Pons (tissue), 1 donor: ENCODE measurements at regions not wholly inside any gene's neighbourhood (a gene's known extent, or its start where the extent isn't known, plus 50 kb on each side); places are given as distances from the start of the nearest gene placed in this dataset.
"Not testable (repeated sequence)": the region's sequence is repeated elsewhere in the genome, so short reads cannot be mapped to it uniquely, and the experiment has no call there.

ENCODE experiments used
- DNase-seq: peaks from one replicate; pipeline ENCODE4 v3.0.0-alpha.2; 2016; ENCODE audit warnings: low spot score

DNA sequence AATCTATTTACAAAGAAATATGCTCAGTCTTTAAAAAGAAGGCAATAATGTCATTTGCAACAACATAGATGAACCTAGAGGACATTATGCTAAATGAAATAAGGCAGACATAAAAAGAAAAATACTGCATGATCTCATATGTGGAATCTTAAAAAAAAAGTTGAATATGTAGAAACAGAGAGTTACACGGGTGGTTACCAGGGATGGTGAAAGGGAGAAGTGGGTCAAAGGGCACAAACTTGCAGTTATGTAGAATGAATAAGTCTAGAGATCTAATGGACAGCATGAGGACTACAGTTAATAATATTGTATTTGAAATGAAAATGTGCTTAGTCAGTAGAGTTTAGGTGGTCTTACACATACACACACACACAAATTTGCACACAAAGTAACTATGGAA, 88.2 kb upstream of the CCDC71L start:
- no peak for DNase-seq

DNA sequence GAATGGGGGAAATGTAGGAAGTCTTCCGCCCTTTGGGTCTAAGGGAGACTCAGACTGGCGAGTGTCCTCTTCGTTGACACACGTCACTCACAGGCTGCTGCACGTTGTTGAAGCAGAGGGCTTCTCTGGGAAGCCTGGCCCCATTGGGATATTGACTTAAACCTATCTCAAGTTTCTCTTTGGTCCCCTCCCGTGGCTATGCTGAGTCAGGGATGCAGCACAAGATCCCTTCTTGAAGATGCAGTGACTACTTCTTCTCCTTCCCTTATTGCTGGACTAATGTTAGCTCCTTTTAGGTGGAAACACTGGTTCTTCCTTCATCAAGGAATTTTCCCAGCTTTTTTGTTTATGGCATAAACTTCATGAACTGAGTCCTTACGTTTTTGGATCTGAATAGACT, 89.8 kb upstream of the CCDC71L start:
- no peak for DNase-seq

DNA sequence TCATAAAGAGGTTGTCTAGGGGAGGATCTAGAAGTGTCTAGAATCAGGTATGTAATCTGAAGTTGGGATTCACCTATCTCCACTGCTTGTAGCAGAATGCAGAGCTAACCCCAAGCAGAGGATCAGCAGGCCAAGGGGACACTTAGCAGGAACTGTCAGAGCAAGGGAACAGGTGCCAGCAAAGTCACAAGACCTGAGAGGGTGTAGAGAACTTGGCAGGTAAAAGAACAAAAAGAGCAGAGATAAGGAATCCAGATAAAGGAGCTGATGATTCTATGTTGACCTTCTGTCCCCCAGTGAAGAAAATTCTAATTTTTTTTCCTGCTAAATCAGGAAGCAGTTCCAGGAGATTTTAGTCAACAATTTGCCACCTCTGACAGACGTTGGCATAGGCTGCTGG, 91.4 kb upstream of the CCDC71L start:
- DNase-seq: no peak

- DNase-seq: not testable (repeated sequence)
These were observed 94.1 kb upstream of the CCDC71L start for GRCh38 chr7:106755024-106755423.

DNA sequence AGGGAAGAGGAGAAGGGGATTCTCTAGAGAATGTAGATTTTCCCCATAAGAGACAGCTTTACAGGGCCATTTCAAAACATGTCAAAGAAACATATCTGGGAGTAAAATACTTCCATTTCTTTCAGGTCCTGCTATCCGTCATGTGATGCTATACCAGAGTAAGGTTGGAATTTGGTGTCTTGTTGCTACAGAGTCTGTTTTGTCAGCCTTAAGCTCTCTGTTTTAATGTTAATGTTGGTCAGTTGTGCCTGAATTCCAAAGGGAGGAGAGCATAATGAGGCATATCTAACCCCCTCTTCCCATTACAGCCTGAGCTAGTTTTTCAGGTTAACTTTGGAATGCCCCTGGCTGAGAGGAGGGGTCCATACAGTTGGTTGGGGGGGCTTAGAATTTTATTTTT, 94.7 kb upstream of the CCDC71L start:
- DNase-seq: no peak

- no peak for DNase-seq
These were observed 95.1 kb upstream of the CCDC71L start for GRCh38 chr7:106756071-106756470.

DNA sequence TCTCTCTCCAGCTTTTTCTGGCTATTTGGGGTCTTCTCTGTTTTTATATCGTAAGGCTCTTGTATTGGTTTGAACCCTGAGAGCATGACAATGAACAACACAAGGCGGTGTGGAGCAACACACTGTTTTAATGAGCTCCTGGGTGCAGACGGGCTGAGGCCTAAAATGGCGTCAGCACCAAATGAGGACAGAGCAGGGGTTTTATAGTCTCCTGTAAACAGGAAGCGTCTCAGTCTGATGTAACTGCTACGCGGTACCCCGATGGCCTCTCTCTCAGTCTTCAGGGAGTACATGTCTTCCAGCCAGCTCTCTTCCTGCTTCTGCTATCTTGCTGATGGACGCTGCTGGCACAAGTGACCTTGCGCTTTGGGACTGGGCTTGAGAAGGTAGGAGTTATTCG, 95.9 kb upstream of the CCDC71L start:
- DNase-seq: no peak

GRCh38 chr7:106757846-106758245, 96.9 kb upstream of the CCDC71L start:
- DNase-seq: no peak

DNA sequence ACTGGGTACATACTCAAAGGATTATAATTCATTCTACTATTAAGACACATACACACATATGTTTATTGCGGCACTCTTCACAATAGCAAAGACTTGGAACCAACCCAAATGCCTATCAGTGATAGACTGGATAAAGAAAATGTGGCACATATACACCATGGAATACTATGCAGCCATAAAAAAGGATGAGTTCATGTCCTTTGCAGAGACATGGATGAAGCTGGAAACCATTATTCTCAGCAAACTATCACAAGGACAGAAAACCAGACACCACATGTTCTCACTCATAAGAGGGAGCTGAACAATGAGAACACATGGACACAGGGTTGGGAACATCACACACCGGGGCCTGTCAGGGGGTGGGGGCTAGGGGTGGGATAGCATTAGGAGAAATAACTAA, 101.9 kb upstream of the CCDC71L start:
- not testable (repeated sequence) for DNase-seq

DNA sequence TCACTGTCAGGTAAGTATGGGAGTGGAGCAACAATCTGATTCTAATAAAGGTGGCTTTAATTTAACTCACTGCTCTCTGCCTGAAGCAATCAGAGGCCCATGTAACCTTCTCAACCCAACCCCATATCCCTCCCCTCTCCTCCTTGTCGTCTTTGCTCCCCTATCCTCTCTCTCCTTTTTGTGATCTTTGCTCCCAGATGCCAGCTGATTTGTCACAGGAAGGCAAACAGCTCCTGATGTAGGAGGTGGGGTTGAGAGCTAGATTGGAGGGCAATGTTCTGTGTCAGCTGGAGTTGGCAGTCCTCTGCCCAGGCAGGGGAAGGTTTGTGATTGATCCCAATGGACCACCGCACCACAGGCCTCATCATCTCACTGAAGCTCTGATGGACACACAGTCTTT, 101.4 kb upstream of the PIK3CG start:
- no peak for DNase-seq

- DNase-seq: no peak
These were observed 99.2 kb upstream of the PIK3CG start for GRCh38 chr7:106765727-106766355.

GRCh38 chr7:106766551-106766950, 98.5 kb upstream of the PIK3CG start:
- no peak for DNase-seq

GRCh38 chr7:106767078-106767477, 98.0 kb upstream of the PIK3CG start:
- no peak for DNase-seq

GRCh38 chr7:106767498-106768323, 97.4 kb upstream of the PIK3CG start:
- DNase-seq: no peak

DNA sequence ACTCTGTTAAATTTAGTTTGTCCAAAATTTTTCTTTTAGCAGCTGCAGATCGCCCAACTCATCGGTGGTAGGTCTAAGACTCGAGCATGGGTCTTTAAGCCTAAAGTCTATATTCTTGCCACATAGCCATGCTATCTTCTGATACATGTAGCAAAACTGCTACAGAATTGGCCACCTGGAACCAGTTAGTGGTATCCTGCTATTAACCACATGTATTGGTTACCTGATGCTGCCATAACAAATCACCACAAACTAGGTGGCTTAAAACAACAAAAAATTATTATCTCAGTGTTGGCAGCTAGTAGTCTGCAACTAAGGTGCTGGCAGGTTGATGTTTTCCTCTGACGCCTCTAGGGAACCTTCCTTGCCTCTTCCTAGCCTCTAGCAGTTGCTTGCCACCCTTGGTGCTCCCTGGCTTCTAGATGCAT, 96.7 kb upstream of the PIK3CG start:
- no peak for DNase-seq

- no peak for DNase-seq
These were observed 94.9 kb upstream of the PIK3CG start for GRCh38 chr7:106770191-106770590.

DNA sequence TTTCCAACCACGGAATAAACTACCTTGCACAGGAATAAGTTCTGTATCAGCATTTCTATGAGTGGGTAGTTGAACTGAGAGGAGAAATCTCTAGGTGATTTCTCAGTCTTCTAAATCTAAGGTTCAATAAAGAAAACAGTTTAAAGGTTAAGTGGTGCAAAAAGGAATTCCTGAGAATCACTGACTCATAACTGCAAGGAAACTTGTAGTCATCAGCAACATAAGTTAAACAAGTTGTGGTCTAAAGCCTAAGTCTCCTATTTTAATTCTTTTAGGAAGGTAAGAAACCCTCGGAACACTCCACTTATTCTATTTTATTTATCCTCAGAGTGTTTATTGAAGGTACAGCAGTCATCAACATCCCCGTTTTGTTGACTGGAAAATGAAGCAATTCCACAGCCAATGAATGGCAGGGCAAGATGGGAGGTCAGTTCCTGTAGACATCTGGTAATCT, 92.4 kb upstream of the PIK3CG start:
- DNase-seq: no peak

- no peak for DNase-seq
These were observed 91.9 kb upstream of the PIK3CG start for GRCh38 chr7:106773228-106773627.

DNA sequence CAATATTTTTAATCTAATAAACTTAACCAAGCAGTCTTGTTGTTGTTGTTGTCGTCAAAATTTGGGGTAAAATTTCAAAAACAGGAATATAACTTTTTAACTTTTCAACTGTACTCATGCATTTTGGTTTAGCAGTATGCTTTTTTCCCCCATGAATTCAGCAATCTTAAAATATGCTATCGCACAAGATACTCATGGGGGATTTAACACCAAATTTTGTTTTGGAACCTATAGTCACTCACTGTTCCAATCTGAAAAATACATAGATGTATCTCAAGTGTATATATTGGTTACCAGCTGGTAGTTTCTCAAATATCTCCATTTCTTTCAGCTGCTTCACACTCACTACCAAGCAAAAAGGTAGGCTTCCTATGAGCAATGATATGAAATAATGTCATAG, 91.4 kb upstream of the PIK3CG start:
- DNase-seq: no peak

- no peak for DNase-seq
These were observed 90.8 kb upstream of the PIK3CG start for GRCh38 chr7:106774213-106774767.

DNA sequence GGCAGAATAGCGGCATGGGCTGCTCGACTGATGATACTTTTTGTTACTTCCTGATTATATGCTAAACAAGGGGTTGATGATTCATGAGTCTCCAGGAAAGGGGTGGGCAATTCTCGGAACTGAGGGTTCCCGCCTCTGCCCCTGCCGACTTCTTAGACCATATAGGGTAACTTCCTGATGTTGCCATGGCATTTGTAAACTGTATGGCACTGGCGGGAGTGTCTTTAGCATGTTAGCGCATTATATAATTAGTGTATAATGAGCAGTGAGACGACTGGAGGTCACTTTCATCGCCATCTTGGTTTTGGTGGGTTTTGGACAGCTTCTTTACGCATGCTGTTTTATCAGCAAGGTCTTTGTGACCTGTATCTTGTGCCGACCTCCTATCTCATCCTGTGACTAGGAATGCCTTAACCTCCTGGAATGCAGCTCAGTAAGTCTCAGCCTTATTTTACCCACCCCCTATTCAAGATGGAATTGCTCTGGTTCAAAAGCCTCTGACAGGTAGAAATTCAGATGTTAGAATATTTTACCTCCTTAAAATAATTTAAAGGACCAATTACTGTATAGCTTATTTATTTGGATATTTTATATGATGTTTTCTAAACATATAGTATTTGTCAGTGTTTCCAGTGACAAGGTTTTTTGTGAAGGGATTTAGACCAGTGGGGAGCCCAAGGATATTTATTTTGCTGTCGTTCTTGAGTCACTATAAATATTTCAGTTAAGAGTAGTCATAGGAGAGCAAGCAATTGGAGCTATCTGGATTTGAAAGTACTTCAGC, 90.1 kb upstream of the PIK3CG start:
- no peak for DNase-seq

GRCh38 chr7:106775552-106775936, 89.5 kb upstream of the PIK3CG start:
- DNase-seq: no peak
